ENCODE measurements at regions not wholly inside any gene's neighbourhood (a gene's known extent, or its start where the extent isn't known, plus 50 kb on each side); places are given as distances from the start of the nearest gene placed in this dataset.

DNA sequence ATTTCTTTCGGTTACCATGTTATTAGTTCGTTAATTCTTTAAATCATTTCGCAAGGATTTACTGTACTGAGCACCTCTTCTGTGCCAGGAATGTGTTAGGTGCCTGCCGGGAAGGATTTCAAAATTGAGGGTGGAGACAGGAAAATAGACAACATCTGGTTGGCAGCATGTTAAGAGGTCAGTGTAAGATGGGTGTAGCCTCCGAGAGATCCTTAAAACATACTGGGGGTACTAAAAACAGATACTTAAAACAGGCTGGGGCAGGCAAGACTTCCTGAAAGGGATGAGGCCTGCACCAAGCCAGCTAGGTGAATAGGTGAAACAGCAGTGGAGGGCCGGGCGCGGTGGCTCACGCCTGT lies 178.0 kb upstream of the SGK1 start:
- TF ChIP-seq GTF2F1 (IDR thresholded peaks at IDR 0.05; ENCODE audit: borderline replicate concordance, low read depth, low read length) (no peak), TBP (IDR thresholded peaks at IDR 0.05; ENCODE audit: low read depth, low read length) (no peak), CBX8 (IDR thresholded peaks at IDR 0.05; ENCODE audit: borderline replicate concordance, low read depth, low read length) (no peak), BRCA1 (IDR thresholded peaks at IDR 0.05; ENCODE audit: low read depth, low read length) (no peak), SIRT6 (IDR thresholded peaks at IDR 0.05; ENCODE audit: low read length) (no peak)
- Histone ChIP-seq H2BK120ac (replicated peaks; ENCODE audit: low read depth, low read length) (no peak overlapping the region), H3K4me1 (replicated peaks in 1 of 4; ENCODE audit: control insufficient read depth in 3 of 4, insufficient read depth in 4 of 4, low read length in 3 of 4) (no peaks in the 10 kb centered on the region; a peak in 1 of 7 replicates), H4K91ac (replicated peaks; ENCODE audit: insufficient read length, low read length) (no peak overlapping the region), H4K20me1 (replicated peaks in 1 of 2; ENCODE audit: control insufficient read depth in 1 of 2, insufficient read depth in 2 of 2, low read length in 2 of 2) (no peaks in the 10 kb centered on the region), H2BK15ac (ENCODE audit: low read length) (no peak overlapping the region), H3K4me2 (ENCODE audit: insufficient read depth in 1 of 2, low read depth in 2 of 2, low read length in 2 of 2) (no peak overlapping the region), H3K9ac (replicated peaks in 1 of 4; ENCODE audit: extremely low read depth in 1 of 4, low read depth in 3 of 4, low read length in 3 of 4) (no peak overlapping the region), H2BK5ac (ENCODE audit: low read depth, low read length) (no peak overlapping the region), H3K9me3 (ENCODE audit: insufficient read depth in 2 of 2, low read depth in 1 of 2, low read length in 1 of 2) (no peaks in the 10 kb centered on the region), H2AFZ (ENCODE audit: low read length) (no peak overlapping the region), H2BK20ac (ENCODE audit: low read length) (no peak overlapping the region), H3K23me2 (ENCODE audit: low read depth, low read length) (no peaks in the 10 kb centered on the region), H3K27ac (ENCODE audit: low read depth, low read length) (no peak overlapping the region), H3K4me3 (ENCODE audit: extremely low read depth in 1 of 4, insufficient read depth in 2 of 4, low read depth in 3 of 4, low read length in 4 of 4) (no peak overlapping the region), H3K36me3 (ENCODE audit: control insufficient read depth in 2 of 4, insufficient read depth in 4 of 4, low read length in 3 of 4) (no peaks in the 10 kb centered on the region; a peak in 1 of 8 replicates), H2AK5ac (ENCODE audit: low read depth, low read length) (no peak overlapping the region), H3K27me3 (replicated peaks in 1 of 4; ENCODE audit: control insufficient read depth in 3 of 4, extremely low read depth in 1 of 4, insufficient read depth in 3 of 4, low read length in 3 of 4) (no peaks in the 10 kb centered on the region), H2BK12ac (ENCODE audit: low read depth, low read length) (no peak overlapping the region), H3K23ac (ENCODE audit: insufficient read length) (no peak overlapping the region), H3K14ac (ENCODE audit: insufficient read length) (no peak overlapping the region), H4K5ac (ENCODE audit: insufficient read length, low read depth, low read length) (no peak overlapping the region), H4K8ac (ENCODE audit: extremely low read depth, insufficient read depth, low read length) (no peak overlapping the region), H3K79me1 (ENCODE audit: low read depth, low read length) (no peaks in the 10 kb centered on the region), H3K79me2 (ENCODE audit: control insufficient read depth in 1 of 2, insufficient read depth in 2 of 2, low read length in 2 of 2) (no peaks in the 10 kb centered on the region), H3K56ac (replicated peaks; ENCODE audit: insufficient read length, low read depth, low read length) (no peak overlapping the region), H3K18ac (ENCODE audit: extremely low read depth, low read length) (no peak overlapping the region), H3K4ac (replicated peaks; ENCODE audit: insufficient read length, low read depth, low read length) (no peak overlapping the region)
- FAIRE-seq (no peak), DNase-seq (ENCODE audit: low read depth in 1 of 2, low spot score in 2 of 2) (no peak)
- CTCF ChIA-PET (ENCODE audit: partially characterized antibody): interaction anchor here (0.6 kb wide), 1 partner anchor 150 kb away, joined by 3 read pairs; no protein-coding TSS in a partner anchor
- whole genome bisulfite sequencing, 2 experiments (ENCODE audit: extremely low coverage in 1 of 2, insufficient coverage in 1 of 2, insufficient read length in 1 of 2, insufficient replicate concordance in 2 of 2, low coverage in 1 of 2, low lambda C conversion rate in 2 of 2, missing lambda C conversion rate in 1 of 2): 97% methylated on average over 9 of the region's 9 CpGs; no CpG with 5 or more reads in 1 of the 2 experiments
- POLR2A ChIA-PET (ENCODE audit: partially characterized antibody): no interaction called here
